ENCODE measurements at regions not wholly inside any gene's neighbourhood (a gene's known extent, or its start where the extent isn't known, plus 50 kb on each side); places are given as distances from the start of the nearest gene placed in this dataset.
"Not testable (repeated sequence)": the region's sequence is repeated elsewhere in the genome, so short reads cannot be mapped to it uniquely, and the experiment has no call there.

DNA sequence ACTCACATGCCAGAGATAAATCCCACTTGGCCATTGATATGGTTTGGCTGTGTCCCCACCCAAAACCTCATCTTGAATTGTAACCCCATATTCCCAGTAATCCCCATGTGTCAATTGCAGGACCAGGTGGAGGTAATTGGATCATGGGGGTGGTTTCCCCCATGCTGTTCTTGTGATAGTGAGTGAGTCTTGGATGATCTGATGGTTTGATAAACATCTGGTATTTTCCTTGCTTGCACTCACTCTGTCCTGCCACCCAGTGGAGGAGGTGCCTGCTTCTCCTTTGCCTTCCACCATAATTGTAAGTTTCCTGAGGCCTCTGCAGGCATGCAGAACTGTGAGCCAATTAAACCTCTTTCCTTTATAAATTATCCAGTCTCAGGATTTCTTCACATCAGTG lies 50.4 kb upstream of the B3GAT2 start:
- DNase-seq (ENCODE audit: low spot score), result not testable (repeated sequence)

DNA sequence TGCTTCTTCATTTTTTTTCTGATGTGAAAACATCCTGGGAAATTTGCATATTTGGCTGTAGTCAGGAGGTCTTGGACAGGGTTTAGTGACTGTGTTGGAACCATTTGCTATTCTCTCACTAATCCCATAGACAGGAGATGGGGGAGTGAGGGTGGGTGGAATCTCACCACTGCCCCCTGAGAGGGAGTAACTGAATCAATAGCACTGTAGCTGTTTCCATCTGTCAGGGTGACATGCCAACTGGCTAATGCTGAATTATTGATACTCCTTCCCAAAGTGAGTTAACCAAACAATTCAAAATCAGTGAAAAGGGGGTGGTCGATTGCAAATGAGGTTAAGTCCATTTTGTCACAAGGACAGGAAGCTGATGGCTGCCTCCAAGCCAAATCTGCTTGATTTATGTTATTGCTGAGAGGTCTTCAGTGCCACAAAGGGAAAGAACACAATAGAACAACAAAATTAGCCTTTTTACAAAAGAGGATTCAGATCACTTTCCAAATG lies 55.1 kb upstream of the B3GAT2 start:
- no peak for DNase-seq (ENCODE audit: low spot score)

DNA sequence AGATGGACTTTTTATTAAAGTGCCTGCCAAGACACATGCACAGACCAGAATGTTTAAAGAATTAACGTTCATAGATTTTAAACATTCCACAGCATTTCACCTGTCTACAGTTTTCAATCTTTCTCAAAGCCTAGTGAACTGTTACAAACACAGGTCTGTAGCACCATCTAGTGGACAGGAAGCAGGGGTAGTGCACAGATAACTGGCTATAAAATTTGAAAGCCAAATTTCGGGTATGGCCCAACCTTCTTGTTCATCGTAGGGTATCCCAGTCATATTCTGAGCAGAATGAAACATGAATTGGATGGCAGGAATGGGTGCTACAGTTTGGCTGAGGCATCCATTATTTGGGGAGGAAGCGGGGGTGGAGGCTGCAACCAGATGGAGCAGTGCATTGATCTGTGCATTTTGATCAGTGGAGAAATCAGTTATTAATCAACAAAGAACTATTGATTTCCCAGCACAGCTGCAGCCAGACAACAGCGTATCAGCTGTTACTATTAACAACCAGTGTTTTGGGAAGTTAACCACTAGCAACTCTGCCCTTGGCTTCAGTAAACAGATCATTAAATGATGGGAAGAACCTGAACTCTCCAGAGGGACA lies 56.1 kb upstream of the B3GAT2 start:
- DNase-seq (ENCODE audit: low spot score), result peak; percentile 67

DNA sequence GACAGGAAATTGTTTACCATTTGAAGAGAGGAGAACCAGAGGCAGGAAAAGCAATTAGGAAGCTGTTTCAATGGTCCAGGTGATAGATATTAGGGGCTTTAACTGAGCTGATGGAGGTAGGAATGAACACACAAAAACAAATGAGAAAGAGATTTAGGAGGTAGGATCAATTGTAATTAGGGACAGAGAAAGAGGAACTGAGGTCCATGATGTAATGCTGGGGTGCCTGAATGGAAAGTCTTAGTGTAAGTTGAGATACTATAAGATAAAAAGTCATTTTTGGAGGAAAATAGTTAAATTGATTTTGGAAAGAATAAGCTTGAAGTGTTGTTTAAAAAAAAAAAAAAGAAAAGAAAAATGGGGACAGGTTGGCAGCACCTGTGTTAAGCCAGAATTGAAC lies 58.5 kb upstream of the B3GAT2 start:
- DNase-seq (ENCODE audit: low spot score), result no peak

DNA sequence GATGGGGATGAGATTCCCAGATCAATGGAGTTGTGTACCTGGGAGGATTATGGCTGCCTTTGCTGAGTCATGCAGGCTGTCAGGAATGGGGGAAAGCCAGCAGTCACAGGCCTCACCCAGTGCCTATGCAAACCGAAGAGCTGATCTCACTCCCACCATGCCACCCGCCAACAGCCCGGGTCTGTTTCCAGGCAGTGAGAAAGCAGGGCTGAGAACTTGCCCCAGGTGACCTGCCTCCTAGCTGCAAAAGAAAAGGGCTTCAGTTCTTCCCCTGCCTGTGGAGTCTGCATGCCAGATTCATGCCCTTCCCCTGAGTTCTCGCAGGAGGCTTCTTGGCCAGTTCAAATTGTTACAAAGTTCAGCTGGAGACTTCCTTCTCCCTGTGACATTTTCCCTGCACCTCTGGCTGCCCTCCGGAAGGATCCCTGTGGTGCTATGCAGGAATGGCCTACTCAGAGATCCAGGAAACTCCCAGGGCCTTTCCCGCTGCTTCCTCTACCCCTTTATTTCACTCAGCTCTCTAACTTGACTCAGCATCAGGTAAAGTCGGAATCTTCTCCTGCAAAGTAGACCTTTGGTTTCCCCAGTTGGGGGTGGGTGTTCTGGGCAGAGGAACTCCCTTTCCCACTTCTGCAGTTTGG lies 71.5 kb upstream of the B3GAT2 start:
- peak; percentile 39 for DNase-seq (ENCODE audit: low spot score)

DNA sequence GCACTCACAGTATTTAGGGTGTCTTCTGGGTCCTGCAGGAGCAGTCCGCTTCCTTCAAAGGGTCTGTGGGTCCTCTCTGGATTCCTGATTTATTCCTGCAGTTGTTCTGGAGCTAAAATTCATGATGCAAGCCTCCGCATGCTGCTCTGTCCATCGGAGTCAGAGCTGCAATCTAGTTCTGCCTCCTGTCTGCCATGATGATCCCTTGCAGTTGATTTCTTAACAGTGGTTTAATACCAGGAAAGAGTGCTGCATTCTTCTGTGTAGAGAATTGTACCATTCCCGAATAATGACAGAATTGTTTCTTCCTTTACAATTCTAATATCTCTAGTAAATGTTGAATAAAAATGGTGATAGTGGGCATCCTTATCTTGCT lies 72.0 kb upstream of the B3GAT2 start:
- no peak for DNase-seq (ENCODE audit: low spot score)

DNA sequence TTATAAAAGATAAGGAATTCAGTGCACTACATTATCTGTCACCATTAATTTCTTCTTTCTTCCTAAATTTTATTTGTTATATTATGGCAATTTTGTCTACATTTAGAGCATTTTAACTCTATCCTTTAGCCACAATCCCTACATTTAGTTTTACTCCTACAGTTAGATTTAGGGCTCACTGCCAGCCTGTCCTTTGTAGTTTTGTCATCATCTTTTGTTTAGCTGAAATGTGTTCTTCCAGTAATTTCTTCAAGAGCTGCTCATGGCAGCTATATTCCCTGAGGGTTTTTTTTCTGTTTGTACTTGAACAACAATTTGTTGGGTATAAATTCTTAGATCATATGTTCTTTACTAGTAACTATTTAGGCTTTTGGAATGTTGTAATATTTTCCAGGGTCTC lies 72.7 kb upstream of the B3GAT2 start:
- no peak for DNase-seq (ENCODE audit: low spot score)

DNA sequence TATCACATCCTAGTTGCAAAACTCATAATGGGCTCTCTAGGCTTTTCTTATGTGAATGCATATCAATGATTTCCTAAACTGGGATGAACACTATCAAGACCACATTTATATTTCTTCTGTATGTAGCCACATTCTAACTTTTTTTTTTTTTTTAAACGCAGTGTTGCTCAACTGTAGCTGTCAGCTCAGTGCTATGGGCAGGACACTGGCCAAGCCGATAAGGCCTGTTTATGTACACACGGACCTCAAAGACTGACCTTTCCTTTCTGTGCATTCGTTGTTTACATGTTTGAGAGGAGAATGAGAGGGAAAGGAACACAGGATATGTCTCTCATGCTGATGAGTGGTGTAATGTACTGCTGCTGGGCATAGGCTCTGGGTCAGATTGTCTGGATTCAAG lies 75.1 kb upstream of the B3GAT2 start:
- DNase-seq (ENCODE audit: low spot score), result no peak

DNA sequence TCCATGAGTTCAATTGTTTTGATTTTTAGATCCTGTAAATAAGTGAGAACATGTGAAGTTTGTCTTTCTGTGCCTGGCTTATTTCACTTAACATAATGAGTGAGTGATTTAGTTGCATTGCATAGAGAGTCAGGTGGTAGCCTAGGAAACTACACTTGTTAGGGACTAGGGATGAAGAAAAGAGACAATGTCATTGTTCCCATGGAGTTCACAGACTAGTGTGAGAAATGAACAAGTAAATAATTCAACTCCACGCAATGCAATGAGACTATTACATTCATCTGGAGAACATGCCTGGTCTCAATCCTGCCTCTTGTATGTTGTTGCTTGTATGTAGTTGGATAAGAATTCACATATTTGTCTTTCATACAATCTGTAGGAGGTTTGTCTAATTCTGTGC lies 76.3 kb upstream of the B3GAT2 start:
- no peak for DNase-seq (ENCODE audit: low spot score)

DNA sequence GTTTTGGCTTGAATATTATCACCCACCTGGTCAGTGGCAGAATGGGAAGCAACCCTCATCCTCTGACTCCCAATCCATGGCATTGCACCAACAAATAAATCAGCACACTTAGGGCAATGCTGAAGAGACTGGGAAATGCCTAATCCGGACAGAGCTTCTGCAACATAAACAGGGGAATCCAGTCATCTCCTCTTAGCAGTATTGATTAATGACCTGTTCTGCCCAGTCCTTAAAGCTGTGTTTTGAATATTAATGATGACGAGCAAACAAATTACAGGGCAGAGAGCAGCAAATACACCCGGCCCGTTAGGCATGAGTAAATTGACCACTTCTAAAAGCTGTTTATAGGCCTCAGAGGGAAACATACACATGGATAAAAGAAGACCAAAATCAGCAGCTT lies 77.0 kb upstream of the B3GAT2 start:
- no peak for DNase-seq (ENCODE audit: low spot score)

DNA sequence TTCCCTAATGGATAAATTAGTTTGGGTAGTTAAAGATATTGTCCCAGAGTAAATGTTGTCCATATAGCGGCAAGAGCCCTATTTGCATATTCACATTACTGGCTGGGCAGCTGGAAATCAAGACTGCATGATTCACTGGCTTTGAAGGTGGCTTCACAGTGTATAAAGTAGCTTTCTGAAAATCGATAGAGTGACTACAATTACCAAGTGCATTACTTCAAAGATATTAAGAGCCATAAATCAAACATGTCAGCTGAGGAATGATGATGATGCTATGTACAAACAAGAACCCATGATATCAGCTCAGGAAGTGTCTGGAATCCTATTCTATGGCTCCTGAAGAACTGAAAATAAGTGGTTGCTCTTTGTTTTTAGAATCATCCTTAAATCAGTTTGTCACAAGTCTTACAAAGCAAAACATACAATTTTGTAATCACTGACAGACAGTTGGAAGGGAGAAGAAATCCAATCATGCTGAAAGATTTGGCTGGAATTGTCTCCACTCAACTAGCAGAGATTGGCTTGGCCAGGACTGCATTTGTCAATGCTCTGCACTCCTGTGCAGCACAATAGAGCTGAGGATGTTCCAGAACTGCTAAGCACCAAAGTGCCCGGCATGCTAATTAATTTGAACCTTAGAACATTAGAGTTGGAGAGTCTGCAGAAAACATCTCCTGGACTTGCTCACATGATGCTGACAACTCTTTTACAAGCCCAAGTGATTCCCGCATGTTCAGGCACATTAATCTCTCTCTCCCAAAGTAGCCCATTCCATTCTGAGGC lies 77.9 kb upstream of the B3GAT2 start:
- peak; percentile 32 for DNase-seq (ENCODE audit: low spot score)

DNA sequence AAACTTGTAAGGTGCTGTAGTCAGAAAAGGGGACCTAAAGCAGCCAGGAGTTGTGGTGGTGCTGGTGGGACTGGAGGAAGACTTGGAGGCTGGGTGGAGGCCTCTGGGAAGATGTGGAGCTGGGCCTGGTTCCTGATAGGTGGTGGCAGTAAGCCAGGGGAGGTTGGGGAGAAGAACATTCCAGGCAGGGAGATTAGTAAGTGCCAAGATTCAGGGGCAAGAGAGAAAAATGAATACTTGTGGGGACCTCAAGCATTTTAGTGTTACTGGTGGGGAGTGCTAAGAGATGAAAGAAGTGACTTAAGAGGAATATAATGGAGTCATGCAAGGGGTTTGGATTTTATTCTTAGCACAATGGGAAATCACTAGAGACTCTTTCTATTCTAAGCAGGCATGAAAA lies 79.0 kb upstream of the B3GAT2 start:
- no peak for DNase-seq (ENCODE audit: low spot score)

DNA sequence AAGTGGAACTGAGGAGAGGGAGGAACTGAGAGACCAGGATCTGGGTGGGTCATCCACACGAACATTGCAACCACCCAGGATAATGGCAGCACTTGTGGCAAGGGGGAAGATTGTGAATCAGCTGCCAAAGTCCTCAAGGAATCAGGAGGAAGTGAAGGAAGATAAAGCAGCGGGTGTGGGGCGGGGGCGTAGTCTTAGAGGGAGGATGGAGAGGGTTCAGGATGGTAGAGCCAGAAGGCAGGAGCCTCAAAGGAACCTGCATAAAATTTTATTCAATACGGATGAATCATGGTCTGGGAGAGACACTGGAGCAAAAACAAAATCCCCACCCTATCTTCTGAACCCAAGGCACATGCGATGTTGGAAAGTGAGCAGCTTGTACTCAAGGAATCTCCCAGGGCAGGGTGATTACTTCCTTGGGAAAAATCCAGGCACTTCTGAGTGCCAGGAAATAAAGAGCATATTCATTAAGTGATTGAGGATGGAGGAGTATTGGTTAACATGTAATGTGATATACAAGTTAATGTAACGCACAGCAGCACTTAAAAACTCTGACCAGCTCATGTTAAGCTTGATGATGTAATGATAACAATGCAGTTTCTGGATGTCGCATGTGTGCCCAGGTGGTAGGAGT lies 82.0 kb upstream of the B3GAT2 start:
- DNase-seq (ENCODE audit: low spot score), result no peak

DNA sequence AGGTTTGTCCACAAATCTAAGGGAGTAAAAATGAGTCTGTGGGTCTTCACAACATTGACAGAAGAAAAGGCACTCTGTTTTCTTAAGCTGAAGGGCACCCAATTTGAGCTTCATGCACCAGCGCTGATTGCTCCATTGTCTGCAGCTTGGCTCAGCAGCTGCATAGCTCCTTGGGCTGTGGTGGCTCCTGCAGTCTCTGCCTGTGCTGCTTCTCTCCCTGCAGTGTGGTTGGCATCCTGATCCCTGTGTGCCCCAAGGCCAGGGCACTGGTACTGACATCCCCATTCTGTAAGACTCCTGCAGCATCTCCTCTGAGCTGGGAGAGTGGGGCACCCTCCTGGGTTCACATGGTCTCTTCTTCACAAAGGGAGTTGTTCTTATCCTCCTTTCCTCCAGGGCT lies 83.2 kb upstream of the B3GAT2 start:
- no peak for DNase-seq (ENCODE audit: low spot score)

DNA sequence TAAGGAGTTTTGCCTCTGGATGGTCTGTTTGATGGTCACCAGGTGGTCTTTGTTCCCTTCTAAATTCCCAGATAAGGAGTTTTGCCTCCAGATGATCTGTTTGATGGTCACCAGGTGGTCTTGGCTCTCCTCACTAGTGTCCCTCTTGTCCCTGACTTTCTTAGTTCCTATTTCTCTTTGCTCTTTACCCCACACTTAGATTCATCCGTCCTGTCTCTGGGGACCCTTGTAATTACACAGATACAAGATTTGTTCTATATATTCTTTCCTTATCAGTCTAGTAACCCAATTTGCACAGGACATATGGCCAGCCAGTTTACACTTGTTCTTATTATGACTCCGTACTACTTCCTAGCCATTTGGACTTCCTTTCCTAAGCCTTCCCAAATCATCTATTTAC lies 84.0 kb upstream of the B3GAT2 start:
- DNase-seq (ENCODE audit: low spot score), result no peak

DNA sequence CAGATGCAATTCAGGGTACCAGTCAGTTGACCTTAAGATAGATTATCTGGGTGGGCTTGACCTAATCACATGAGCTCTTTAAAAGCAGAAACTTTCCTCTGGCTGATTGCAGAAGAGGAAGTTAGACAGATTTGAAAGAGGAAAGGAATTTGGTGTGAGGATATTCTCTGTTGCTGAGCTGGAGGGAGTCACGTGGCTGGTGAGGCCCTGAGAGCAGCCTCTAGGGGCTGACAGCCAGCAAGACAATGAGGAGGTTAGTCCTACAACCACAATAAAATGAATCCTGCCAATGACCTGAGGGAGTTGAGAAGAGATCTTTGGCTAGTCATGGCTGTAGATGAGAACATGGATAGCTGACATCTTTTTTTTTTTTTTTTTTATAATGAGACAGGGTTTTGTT lies 87.0 kb upstream of the B3GAT2 start:
- peak; percentile 11 for DNase-seq (ENCODE audit: low spot score)

DNA sequence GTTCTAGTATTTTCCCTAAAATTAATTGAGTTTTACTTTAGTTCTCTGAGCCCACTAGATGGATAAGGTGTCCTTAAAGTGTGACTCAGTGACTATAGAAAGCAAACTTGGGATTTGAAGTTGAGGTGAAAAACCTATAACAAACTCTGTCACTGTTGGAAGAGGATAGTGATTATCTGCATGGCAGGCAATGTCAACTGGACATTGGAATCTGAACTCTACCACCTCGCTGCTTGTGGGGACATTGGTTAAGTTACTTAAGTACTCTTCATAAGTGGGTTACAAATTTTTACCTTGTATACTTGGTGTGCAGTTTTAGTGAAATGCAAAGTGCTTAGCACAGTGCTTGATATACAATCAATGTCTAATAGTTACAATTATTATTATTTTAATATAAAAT lies 87.9 kb upstream of the B3GAT2 start:
- DNase-seq (ENCODE audit: low spot score), result no peak

DNA sequence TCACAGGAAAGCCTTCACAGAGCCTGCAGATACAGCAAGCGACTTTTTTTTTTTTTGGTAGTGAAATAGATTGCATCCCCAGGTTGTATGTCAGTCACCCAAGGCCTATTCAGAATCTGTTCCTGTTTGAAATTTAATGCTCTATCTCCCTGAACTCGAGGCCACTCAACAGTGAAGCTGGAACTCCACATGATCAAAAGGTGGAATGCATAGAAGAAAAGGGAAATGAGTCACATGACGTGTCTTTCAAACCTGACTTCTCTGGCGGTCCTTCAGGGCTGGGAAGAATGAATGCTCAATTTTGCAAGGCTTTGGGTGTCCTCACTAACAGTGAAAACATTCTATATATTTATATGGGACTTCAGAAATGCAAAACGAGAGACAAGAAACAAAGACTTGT lies 88.4 kb upstream of the B3GAT2 start:
- peak; percentile 56 for DNase-seq (ENCODE audit: low spot score)

DNA sequence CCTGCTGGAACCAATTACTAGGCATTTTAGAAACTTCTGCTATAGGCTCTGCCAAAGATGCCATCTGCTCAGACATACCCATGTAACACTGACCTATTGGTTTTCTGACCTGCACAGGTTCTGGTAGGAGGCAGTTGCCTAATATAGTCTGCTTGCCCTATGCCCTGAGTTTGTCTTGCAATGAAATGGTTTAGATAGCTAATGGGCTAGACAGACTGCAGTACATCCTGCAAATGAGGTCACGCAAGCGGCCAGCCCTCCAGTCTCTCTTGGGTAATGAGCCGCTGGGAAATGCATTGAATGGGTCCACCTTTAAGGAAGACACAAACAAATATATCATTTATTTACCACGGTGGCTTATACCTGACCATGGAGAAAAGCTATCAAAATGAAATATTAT lies 90.6 kb upstream of the B3GAT2 start:
- no peak for DNase-seq (ENCODE audit: low spot score)

DNA sequence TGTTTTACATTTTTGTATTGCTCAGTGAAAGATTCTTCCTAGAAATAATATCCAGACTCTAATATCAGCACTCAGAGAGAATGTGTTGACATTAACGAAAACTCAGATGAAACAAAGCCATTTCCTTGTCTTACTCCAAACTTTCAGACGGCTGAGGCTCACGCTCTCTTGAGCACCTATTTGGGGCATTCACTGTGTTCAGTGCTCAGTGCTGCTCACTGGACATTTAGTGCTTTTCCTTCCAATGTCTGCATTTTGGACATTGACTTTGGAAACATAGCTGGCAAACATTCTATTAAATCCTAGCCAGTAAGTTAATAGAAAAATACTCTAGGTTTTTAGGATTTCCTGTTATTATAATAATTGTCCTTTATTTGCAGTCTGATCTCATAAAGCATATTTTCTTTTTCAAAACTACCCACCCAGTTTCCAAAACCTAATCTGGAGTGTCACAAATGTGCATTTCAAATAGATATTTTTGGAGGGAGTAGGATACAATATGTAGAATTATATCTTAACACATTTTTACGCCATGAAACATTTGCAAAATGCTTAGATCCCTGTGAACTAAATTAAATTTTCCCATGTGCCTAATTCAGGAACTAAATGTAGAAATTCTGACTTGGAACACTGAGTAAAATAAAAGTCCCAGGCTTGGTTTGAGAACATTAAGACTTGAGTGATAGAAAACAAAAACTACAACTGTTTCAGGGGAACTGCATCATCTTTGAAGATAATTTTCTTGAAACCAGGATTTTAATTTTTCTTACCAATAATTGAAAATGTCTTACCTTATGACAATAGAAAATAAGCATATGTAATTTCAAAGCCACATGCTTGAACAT lies 91.7 kb upstream of the B3GAT2 start:
- DNase-seq (ENCODE audit: low spot score), result no peak

DNA sequence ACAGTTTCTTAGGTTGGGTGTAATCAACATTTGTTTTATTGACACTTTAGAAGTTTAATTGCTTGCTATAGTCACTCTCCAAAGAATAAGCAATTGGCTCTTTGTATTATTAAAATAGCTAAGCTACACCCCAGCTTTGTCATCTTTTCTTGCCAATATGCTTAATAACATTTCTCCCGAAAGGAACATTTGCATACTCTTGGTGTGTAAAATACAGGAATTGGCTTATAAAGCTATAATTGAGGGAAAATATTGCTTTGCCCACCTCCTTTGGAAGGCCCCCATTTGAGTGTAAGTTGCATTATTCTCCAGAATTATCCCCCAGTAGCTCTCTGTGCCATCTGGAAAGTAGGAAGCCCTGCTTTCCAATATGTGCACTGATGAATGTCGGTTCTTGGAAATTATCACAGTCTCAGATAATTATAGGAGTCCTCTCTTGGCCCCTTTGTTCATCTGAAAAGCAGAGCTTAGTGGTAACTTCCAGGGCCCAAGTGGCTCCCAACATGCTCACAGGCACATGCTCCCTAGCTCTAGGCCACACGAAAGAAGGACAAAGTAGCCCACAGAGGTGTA lies 92.4 kb upstream of the B3GAT2 start:
- no peak for DNase-seq (ENCODE audit: low spot score)

DNA sequence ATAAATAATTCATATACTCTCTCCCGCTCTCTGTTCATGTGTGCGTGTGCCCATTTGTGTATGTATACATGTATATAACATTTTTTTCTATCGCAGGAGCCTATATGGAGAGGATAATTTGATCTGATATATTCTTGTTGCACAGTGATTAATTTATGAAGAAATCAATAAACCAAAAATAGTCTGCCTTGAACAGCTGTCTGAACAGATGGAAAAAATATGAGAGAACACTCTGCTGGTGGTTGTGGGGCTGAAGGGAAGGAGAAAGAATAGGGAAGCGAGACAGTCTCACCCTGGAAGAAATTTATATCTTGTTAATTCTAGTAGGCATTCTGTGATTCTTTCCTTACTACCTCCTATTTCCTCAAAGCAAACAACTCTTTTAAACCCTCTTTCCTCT lies 96.6 kb upstream of the B3GAT2 start:
- no peak for DNase-seq (ENCODE audit: low spot score)

Measured in kidney tubule cell (primary cell).